Superior temporal gyrus (tissue), 1 donor: ENCODE measurements at regions not wholly inside any gene's neighbourhood (a gene's known extent, or its start where the extent isn't known, plus 50 kb on each side); places are given as distances from the start of the nearest gene placed in this dataset.

Source experiments
- DNase-seq: peaks from one replicate; pipeline ENCODE4 v3.0.0-alpha.2; 2016; ENCODE audit errors: extremely low spot score

GRCh38 chr6:167565884-167566599 lies 241.2 kb downstream of the TTLL2 start:
- DNase-seq: no peak

GRCh38 chr6:167566711-167567141 lies 241.8 kb downstream of the TTLL2 start:
- DNase-seq: no peak

- no peak for DNase-seq
Observed at GRCh38 chr6:167567142-167568033, 242.5 kb downstream of the TTLL2 start.

- no peak for DNase-seq
Observed at GRCh38 chr6:167568407-167569024, 243.6 kb downstream of the TTLL2 start.

GRCh38 chr6:167569041-167569805 lies 244.3 kb downstream of the TTLL2 start:
- DNase-seq: no peak

GRCh38 chr6:167569879-167570278 lies 245.0 kb downstream of the TTLL2 start:
- DNase-seq: no peak

GRCh38 chr6:167570460-167571400 lies 245.8 kb downstream of the TTLL2 start:
- DNase-seq: no peak

- DNase-seq: no peak
Observed at GRCh38 chr6:167571550-167571949, 246.7 kb downstream of the TTLL2 start.

GRCh38 chr6:167572106-167572505 lies 247.2 kb downstream of the TTLL2 start:
- no peak for DNase-seq

- no peak for DNase-seq
Observed at GRCh38 chr6:167572841-167573271, 248.0 kb downstream of the TTLL2 start.

- no peak for DNase-seq
Observed at GRCh38 chr6:167573461-167574215, 248.8 kb downstream of the TTLL2 start.

- DNase-seq: no peak
Observed at GRCh38 chr6:167574431-167575151, 249.7 kb downstream of the TTLL2 start.

GRCh38 chr6:167575158-167575696 lies 250.3 kb downstream of the TTLL2 start:
- no peak for DNase-seq

- DNase-seq: no peak
Observed at GRCh38 chr6:167576050-167576741, 250.5 kb upstream of the AFDN start.

- DNase-seq: no peak
Observed at GRCh38 chr6:167576828-167577503, 249.7 kb upstream of the AFDN start.

- DNase-seq: no peak
Observed at GRCh38 chr6:167577891-167578361, 248.8 kb upstream of the AFDN start.

- no peak for DNase-seq
Observed at GRCh38 chr6:167578371-167578901, 248.3 kb upstream of the AFDN start.
